HG03139 (cell line): ENCODE measurements at regions not wholly inside any gene's neighbourhood (a gene's known extent, or its start where the extent isn't known, plus 50 kb on each side); places are given as distances from the start of the nearest gene placed in this dataset.
"Not testable (repeated sequence)": the region's sequence is repeated elsewhere in the genome, so short reads cannot be mapped to it uniquely, and the experiment has no call there.

ENCODE experiments used
- ATAC-seq: cut with Tn5 transposase; IDR thresholded peaks from one replicate; pipeline ENCODE4 v1.9.1; 2021; ENCODE audit not compliant: unreplicated experiment

DNA sequence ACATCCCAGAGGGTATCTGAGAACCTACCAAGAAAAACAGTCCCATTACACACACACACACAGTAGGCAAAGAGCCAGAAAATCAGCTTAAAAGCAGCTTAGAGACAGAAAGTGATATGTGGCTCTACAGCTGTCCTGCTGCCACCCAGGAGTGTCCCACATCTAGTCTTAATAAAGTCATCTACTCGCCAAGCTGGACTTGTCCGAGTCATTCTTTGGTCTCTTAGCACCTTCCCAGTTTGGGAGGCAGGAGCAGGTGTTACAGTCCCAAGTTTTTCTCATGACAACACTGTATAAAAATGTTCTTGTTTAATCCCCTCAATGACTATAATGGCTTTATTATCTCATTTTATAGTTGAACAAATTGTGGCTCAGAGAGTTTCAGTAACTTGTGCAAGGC, 252.5 kb upstream of the CASK start:
- ATAC-seq = no peak

DNA sequence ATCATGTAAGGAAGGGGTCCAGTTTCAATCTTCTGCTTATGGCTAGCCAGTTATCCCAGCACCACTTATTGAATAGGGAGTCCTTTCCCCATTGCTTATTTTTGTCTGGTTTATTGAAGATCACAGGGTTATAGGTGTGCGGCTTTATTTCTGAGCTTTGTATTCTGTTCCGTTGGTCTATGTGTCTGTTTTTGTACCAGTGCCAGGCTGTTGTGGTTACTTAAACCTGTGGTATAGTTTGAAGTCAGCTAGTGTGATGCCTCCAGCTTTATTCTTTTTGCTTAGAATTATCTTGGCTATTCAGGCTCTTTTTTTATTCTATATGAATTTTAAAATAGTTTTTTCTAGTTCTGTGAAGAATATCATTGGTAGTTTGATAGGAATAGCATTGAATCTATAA, 234.6 kb upstream of the CASK start:
- ATAC-seq = not testable (repeated sequence)

DNA sequence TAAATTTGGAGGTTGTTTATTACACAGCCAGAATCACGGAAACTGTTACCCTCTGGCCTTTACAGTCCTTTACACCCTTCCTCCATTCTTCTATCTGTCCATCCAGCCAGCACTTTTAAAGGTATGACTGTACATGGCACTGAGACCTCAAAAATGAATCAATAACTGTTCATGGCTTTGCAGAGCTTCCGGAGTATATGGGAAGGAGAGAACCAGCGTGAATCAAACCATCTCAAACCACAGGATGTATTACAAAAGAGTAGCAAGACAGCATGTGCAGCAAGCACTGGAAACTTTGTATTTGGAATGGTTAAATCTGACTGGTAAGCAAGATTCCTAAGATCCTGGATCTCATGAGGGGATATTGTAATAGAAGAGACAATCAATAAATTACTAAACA, 228.5 kb upstream of the CASK start:
- ATAC-seq = no peak

DNA sequence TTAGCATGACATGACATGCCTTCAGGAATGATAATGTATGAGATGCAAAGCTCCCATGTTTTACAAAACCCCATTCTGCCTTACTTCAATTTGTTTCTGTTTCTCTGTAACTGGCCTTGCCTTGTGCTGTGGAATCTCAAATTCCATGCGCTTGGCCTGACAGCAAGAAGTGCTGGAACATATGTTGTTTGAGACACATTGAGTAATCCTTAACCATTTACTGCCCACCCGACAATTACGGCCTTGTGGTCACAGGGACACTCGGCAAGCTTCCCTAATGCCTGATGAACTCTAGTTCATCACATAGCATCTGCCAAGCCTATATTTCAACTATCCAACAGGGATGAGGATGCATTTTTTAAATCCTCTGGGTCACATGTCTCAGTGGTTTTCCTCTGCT, 226.4 kb upstream of the CASK start:
- ATAC-seq = no peak

DNA sequence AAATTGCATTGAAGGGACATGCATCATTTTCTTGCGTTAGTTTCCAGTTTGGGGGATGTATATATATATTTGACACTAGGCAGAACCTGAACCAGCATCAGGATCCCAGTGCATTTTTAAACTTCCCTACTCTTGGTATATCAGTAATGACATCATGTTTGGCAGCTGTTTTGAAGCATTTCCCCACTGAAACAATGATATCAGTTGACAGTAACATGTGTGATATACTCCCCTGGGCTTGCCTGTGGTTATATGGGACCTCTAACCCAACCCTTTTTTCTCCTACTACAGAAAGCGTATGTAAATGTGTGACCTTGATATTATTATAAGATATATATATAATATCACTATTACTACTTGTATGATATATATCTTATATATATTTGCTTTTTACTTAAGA, 225.9 kb upstream of the CASK start:
- no peak for ATAC-seq

DNA sequence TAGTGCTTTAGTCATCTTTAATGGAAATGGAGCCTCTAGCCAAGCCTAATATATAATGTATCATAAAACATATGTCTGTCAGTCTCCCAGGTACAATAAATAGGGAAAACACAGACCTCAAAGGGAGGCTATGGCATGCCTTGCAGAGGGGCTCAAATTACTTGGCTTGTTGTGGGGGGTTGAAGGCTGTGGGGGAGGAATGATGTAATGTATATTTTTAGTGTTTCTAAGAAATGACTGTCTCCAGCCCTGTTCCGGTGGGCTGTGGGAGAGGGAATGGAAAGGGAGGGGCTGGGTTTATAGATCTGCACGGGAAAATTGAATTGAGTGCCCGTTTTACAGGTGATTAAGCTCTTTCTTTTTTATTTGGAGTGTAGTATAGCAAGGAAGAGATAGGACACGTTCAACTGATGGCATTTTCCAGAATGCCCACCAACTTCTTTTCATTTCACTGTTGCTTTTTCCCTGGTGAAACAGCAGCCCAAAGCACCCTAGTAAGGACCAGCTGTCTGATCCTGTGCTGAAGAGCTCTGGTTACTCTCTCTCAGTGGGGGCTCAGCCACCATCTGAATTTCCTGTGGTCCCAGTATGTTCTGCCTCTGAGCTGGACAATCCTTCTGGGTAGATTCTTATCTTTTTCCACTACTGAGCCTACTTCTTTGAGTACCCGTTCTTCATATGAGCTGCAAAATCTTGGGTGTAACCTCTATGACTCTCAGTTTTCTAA, 220.7 kb upstream of the CASK start:
- no peak for ATAC-seq

DNA sequence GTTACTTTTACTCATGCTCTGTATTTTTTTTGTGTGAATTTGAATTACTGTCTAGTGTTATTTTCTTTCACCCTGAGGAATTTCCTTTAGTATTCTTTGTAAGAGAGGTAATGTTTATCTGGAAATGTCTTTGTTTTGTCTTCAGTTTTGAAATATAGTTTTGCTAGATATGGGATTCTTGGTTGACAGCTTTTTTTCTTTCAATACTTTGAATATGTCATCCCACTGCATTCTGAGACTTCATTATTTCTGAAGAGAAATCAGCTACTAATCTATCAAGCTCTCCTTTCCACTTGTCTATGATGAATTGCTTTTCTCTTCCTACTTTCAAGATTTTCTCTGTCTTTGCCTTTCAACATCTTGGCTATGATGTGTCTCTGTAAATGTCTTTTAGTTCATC, 217.0 kb upstream of the CASK start:
- ATAC-seq = no peak

DNA sequence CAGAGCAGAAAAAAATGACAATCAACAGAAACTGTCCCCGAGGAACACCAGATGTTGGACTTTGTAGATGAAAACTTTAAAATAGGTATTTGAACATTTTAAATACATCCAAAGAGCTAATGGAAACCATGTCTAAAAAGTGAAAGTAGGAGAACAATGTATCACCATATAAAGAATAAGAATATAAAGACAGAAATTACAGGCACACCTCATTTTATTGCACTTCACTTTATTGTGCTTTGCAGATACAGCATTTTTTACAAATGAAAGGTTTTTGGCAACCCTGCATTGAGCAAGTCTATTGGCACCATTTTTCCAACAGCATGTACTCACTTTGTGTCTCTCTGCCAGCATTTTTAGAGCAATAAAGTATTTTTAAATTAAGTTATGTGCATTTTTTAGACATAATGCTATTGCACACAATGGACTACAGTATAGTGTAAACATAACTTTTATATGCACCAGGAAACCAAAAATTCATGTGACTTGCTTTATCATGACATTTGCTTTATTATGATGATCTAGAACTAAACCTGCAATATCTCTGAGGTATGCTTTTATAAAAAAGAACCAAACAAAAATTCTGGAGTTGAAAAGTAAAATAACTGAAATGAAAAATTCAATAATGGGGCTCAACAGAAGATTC, 212.4 kb upstream of the CASK start:
- ATAC-seq = no peak

DNA sequence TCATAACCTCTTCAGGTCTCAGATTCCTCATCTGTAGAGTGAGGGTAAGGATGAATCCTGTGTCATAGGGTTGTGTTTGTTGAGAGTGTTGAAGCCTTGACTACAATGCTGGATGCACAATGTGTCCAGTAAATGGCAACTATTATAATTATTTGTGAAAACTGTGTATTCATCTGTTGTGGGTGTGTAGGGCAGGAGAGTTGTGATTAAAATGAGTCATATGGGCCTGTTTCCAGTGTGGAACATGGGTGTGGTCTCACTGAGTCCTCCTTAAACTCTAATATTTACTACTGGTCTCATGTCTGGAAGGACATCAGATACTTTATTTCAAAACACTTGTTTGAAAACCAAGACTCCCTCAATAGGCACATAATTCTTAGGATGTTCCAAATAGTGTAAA, 208.5 kb upstream of the CASK start:
- no peak for ATAC-seq

DNA sequence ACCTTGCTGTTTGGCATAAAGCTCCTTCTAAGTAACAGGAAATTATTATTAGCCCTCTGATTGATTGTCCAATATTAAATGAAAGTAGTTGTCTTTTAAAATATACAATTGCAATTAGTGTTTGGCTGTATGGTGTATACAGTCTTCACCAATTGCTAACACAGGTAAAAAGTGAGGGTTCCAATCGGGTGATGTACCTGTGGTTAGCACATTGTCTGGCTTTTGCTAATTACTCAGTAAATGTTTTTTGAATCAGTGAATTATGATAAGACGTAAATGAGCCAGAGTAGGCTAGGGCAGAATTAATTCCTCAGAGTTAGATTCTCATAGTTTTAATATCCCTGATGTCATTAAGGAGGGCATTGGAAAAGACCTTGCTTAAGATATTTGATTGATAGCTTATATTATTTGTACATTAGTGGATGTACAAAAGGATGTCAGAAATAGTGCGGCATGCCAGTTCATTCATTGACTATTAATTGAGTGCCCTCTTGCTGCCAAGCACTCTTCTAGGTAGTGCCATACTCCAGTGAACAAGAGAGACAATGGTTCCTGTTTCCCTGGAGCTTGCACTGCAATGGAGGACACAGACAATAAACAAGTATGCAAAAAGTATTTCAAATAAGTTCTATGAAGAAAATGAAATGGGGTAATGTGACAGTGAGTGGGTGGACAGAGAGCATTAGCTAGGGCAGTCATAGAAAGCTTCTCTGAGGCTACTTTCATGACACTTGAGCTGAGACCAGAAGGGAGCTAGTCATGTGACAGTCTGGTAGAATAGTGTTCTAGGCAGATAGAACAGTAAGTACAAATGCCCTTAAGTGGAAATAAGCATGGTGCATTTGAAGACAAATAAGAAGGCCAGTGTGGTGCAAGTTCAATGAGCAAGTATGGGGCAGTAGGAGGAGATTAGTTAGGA, 205.9 kb upstream of the CASK start:
- no peak for ATAC-seq

DNA sequence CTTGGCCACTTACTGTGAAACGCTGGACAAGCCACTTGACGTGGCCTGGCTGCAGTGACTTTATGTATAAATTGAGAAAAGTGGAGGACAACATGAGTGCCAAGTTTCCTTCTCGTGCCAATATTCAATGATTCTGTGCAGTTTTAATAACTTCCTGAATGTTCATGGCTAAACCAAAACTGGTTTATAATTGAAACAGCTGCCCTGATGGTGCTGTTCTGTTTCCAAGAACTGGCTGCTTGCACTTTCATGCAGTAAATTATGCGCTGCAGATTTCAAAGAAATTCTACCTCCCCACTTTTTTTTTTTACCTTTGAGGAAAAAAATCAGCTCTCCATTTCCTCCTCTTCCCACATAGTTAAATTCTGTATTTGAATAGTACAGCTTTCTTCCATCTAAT, 205.2 kb upstream of the CASK start:
- no peak for ATAC-seq

DNA sequence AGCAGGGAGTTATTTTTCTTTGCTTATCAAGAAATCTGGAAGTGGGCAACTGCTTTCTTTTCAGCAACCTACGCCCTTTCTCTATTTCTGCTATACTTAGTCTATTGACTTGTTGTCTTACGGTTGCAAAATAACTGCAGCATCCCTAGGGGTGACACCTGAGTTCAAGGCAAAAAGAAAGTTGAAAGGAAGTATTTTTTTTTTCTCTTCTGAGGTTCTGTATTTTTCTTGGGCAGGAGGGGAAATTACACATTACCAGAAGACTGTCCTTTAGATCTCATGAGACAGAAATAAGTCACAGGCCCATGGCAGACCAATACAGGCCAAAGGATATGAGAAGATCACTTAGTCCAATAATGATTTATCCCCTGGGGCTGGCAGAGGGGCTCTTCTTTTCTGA, 204.7 kb upstream of the CASK start:
- ATAC-seq = peak; percentile 59

DNA sequence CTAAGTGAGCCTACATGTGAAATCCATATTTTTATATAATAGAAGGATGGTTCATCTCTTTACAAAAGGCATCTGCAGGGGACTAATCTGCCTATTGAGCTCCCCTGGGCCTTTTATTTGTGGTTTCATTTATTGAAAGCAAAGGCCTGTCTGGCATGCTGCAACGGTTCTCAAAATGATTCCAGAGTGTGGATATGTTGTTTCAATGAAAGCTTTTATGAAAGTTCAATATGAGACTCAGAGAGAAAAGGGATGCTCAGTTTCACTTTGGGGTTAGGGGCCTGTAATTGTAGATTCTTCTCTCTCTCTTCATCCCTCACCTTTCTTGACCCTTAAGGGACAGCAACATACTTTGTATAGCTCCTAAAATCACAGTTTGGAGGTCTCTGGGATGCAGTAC, 204.2 kb upstream of the CASK start:
- ATAC-seq = no peak

DNA sequence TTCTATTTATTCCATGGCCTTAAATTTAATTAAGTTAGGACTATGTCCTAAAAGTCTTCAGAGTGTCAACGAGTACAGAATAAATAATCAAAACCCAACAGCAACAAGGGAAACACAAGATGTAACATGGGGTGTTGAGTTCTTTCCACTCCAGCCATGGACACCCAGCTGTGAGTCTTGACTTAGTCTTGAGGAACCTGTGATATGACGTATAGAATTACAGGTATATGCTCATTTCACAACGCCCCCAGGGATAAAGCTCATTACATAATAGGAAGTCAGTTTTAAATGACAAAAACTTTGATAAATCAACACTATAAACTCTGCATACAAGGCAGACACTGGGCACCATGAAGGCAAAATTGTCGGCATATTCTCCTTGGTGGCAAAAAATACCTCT, 200.0 kb upstream of the CASK start:
- ATAC-seq = no peak

DNA sequence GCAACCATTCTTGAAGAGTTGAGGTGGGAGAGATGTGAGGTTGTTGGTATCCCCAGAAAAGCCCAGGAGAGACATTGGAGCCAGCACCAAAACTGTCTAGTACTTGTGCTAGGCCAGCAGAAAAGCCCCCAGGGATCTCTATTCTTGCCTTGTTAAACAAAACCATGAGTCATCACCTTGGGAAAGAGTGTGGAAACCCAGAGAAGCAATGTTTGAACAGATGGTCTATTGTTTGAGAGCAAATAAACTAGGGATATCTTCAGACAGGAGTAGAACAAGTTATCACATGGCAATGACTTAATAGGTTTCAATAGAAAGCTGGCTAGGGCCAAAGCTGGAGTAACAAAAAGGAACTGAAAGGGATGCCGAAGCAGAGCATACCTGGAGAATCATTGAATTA, 195.7 kb upstream of the CASK start:
- no peak for ATAC-seq

DNA sequence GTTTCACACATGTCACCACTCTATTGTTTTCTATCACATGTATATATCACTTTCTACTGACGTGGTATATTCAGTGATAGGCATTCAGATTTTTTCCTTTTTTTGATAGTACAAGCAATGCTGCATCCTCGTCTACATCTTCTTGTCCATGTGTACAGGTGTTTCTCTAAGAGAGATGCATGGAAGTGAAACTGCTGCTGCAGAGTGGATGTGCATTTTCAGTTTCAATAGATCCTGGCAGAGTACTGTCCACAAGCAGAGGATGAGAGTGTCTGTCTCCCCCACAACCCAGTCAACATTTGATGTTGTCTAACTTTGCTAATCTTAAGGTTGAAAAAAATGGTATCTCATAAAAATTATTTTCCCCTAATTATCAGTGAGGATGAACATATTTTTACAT, 194.0 kb upstream of the CASK start:
- ATAC-seq = no peak

DNA sequence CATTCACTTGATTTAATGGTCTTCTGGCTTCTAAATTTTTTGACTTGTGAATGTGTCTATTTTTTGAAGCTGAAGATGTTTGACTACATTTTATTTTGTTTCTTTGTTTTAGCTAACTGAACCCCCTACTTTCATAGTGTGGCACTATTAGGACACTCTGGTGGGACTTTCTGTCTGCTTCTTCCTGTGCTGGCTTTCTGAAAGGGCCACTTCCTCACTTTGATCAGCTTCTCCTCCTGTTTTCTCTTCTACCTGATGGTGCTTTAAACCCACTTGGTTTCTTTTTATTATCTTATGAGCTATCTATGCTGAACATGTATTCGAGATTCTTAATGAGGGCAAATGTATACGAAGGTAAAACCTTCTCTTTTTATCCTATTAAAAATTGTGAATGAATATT, 186.1 kb upstream of the CASK start:
- no peak for ATAC-seq

DNA sequence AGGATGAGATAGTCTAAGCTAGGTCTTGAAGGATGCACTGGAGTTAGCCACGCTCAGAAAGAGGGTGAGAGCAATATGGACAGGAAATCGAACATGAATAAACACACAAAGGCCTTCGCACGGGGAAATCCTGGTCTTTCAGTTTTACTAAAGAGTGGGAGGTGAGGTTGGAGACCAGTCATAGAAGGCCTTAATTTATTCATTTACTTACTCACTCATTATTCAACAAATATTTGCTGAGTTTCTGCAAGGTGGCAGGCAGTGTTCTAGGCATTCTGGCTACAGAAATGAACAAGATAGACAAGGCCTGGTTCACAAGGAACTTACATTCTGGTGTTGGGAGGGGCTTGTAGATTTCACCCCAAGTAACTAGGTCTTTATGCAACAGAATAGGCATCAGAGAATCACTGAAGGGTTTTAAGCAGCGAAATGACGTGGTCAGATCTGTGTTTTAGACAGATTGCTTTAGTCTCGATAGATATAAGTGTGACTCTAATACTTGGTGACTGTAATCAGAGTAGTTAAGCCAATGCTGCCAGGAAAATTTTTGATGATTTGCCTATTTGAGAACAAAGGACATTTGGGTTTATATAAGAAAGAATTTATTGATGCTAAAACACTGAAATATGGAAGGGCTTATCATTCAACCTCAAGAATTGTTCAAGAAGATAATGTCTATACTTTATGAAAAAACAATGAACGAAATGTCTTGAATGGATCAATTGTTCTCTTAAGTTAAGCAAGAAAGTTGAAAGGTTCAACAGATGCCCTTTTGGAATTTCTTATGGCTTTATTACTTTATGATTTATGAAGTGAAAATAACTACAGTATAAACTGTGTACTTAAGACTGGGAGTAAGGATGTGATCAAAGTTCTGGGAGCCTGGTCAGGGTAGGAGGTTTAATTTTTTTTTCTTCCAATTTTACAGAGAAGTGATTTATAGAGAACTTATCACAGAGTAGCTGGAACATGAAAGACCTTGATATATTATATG, 184.4 kb upstream of the CASK start:
- ATAC-seq = no peak

DNA sequence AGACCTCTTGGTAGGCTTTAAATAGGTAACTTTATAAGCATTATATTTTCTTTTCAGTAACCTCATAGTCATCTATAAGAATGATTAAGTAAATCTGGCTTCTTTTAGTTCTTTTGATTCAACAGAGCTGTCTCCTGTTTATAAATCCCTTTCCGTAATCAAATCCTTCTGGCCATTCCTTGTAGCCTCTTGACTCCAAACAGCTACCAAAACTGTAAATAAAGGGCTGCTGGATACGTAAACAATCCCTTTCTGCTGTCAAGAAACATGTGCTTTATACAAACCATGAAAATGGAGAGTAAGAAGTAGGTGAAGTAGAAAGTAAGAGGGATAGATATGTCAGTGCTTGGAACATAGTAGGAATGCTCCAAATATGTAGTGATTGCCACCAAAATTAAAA, 183.2 kb upstream of the CASK start:
- ATAC-seq = no peak

DNA sequence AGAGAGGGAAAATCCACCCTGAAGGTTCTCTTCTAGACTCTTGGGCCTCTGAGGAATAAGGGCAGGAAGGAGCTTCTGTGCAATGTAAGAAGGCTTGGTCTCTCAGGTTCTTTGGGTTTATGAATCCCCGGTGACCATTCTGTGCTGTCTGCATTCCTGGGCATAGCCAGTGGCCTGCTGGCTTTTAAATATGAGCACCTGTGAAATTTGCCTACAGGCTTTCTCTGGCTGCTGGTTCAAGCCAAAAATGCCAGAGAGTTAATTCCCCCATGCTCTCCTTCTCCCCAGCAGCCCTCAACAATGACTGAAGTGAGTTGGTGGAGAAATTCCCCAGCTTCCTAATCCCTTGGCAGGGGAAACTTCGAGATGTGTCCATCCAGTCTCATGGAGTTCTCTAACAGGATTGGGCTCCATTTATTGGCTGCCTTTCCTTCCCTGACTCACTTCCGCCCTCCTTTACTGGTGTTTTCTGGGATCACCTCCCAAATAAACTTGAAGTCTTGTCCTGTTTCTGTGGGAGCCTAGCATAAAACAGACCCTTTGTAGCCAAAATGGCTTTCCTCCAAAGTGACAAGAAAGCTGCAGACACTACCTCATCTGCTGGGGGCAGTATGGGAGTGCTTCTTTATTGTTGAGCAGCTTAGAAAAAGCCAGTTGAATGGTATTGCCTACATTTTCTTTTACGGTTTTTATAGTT, 179.4 kb upstream of the CASK start:
- ATAC-seq = no peak
